ENCODE measurements at regions not wholly inside any gene's neighbourhood (a gene's known extent, or its start where the extent isn't known, plus 50 kb on each side); places are given as distances from the start of the nearest gene placed in this dataset.

DNA sequence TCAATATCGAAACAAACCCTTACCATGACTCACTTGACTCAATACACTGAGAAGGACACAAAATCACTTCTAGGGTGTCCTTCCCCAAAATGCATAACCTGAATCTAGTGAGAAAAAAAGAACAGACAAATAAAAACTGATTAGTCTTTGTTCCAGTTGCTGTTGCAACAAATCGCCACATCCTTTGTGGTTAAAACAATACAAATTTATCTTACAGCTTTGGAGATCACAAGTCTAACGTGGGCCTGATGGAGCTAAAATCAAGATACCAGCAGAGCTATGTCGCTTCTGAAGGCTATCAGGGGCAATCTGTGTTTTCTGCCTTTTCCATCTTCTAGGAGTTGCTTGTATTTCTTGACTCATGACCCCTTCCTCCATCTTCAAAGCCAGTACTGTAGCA lies 541.7 kb downstream of the KCNJ3 start:
- Histone ChIP-seq H3K4me3 (no peak overlapping the region), H3K36me3 (ENCODE audit: low read depth, missing control alignments) (no peaks in the 10 kb centered on the region), H3K27me3 (no peaks in the 10 kb centered on the region), H3K4me1 (no peaks in the 10 kb centered on the region), H3K27ac (no peak overlapping the region), H3K9me3 (no peaks in the 10 kb centered on the region)
- no peak for DNase-seq
- TF ChIP-seq, protein P1, sequence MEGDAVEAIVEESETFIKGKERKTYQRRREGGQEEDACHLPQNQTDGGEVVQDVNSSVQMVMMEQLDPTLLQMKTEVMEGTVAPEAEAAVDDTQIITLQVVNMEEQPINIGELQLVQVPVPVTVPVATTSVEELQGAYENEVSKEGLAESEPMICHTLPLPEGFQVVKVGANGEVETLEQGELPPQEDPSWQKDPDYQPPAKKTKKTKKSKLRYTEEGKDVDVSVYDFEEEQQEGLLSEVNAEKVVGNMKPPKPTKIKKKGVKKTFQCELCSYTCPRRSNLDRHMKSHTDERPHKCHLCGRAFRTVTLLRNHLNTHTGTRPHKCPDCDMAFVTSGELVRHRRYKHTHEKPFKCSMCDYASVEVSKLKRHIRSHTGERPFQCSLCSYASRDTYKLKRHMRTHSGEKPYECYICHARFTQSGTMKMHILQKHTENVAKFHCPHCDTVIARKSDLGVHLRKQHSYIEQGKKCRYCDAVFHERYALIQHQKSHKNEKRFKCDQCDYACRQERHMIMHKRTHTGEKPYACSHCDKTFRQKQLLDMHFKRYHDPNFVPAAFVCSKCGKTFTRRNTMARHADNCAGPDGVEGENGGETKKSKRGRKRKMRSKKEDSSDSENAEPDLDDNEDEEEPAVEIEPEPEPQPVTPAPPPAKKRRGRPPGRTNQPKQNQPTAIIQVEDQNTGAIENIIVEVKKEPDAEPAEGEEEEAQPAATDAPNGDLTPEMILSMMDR (IDR thresholded peaks at IDR 0.05): no peak
- no peak for TF ChIP-seq POLR2A (IDR thresholded peaks at IDR 0.05)
- WGBS, 2 donors: 69 to 70% methylated on average over 4 of the region's 4 CpGs
- intact Hi-C loops (cut with DNase I; ENCODE audit: low total_unique reads): no loop called here

DNA sequence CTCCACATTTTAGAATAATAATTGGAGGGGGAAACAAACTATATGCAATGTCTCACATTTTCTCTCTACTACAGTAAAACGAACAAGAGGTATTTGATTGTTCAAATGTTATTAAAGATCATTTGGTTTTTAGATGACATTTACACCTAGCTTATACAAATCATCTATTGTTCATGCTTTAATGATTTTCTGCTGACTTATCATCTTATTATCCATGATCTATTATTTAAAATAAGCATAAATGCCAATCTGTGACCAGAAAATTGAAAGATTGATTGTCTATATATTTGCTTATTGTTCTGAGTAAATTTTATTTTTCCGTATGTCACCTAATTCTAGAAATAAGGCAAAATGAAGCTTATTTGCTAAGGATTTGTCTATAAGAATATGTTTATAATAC lies 537.2 kb downstream of the KCNJ3 start:
- WGBS, 2 donors: 91 to 92% methylated on average over 2 of the region's 2 CpGs
- Histone ChIP-seq H3K9me3 (no peaks in the 10 kb centered on the region), H3K27ac (no peak overlapping the region), H3K4me1 (no peaks in the 10 kb centered on the region), H3K27me3 (no peaks in the 10 kb centered on the region), H3K36me3 (ENCODE audit: low read depth, missing control alignments) (no peaks in the 10 kb centered on the region), H3K4me3 (no peak overlapping the region)
- intact Hi-C loops (cut with DNase I; ENCODE audit: low total_unique reads): no loop called here
- no peak for DNase-seq
- no peak for TF ChIP-seq POLR2A (IDR thresholded peaks at IDR 0.05)
- TF ChIP-seq, protein P1 (IDR thresholded peaks at IDR 0.05): no peak

DNA sequence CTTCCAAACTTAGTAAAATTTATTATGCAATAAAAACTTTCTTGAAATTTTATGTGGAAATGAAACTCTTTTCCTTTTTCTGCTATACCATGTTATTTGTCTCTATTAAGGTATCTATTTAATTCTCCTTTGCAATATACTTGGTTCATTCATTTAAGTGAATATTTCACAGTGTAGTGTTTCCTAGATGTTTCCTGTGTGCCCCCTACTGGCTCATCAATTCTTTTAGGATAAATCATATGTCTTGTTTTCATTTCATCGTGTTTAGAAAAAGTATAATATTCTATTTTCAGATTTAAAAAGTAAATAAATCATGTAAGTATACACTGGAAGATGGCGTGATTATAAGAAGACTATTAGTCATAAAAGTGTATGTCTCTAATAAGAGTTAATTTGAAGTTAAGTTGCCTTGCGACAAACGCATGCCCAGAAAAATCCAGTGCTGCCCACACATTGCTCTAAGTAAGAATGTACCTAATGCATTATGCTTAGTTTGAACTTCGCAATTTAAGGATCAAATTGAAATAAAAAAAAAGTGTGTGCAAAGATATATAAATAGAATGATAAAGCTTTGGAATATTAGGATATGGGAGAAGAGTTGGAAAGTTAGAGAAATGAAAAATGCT lies 525.4 kb downstream of the KCNJ3 start:
- H3K36me3 ChIP-seq (ENCODE audit: low read depth, missing control alignments): no peaks in the 10 kb centered on the region
- DNase-seq: peak; percentile 21
- intact Hi-C loops (cut with DNase I; ENCODE audit: low total_unique reads): no loop called here
- WGBS, 2 donors: 42 to 43% methylated on average over 5 of the region's 5 CpGs
- H3K27me3 ChIP-seq: no peaks in the 10 kb centered on the region
- TF ChIP-seq POLR2A (IDR thresholded peaks at IDR 0.05): no peak
- TF ChIP-seq, protein P1 (IDR thresholded peaks at IDR 0.05): peak in 2 of 3 experiments; percentile 22 to 53
- no peaks in the 10 kb centered on the region for H3K4me1 ChIP-seq
- H3K9me3 ChIP-seq: no peaks in the 10 kb centered on the region
- no peak overlapping the region for H3K4me3 ChIP-seq
- H3K27ac ChIP-seq: no peak overlapping the region

DNA sequence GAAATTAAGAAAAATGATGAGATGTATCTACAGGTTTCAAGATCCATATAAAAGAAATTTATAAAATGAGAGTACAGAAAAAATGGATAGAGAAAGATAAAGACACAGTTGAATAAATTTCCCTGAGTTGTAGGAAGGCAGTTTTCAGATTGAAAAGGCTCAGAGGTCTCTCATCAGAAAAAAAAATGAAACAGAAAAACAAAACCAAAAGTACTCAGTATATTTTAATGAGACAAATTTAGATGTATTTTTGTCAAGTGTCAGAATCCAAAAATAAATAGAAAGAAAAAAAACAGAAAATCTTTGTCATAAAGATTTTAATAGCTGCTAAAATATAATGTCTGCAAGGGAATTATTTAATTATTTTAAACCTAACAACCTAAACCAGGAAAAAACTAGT lies 520.5 kb downstream of the KCNJ3 start:
- no peak for DNase-seq
- no peak for TF ChIP-seq POLR2A (IDR thresholded peaks at IDR 0.05)
- TF ChIP-seq, protein P1 (IDR thresholded peaks at IDR 0.05): no peak
- intact Hi-C loops (cut with DNase I; ENCODE audit: low total_unique reads): no loop called here
- H3K4me1 ChIP-seq: no peaks in the 10 kb centered on the region
- H3K36me3 ChIP-seq (ENCODE audit: low read depth, missing control alignments): no peaks in the 10 kb centered on the region
- H3K27ac ChIP-seq: no peak overlapping the region
- no peaks in the 10 kb centered on the region for H3K27me3 ChIP-seq
- no peak overlapping the region for H3K4me3 ChIP-seq
- no peaks in the 10 kb centered on the region for H3K9me3 ChIP-seq

DNA sequence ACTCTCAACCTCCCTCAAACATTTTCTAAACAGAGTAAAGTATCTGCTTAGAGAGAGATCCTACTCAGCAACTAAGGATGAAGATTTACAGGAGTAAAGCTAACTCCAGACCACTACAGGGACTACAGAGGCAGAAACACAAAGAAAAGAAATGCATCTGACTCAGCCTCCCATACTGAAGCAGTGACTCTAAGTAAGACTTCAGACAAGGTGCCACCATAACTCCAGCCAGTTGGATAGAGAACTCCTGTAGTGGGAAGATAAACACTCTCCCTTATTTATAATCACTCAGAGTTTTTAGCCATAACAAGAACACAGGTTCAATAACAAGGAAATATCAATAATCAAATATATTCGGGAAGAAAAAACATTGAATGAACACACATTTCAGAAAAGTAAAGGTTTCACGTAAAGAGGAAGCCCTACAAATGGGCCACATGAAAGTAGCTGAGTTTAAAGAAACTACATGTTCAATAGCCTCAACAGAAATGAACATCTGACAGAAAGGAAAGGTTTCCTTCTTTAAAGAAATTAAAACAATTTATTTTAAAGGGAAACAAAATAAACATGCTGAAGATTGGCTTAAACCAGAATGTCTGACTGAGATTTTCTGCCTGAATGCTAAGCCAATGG lies 519.9 kb downstream of the KCNJ3 start:
- no peak overlapping the region for H3K27ac ChIP-seq
- no peak for TF ChIP-seq POLR2A (IDR thresholded peaks at IDR 0.05)
- TF ChIP-seq, protein P1 (IDR thresholded peaks at IDR 0.05): no peak
- DNase-seq: no peak
- no peak overlapping the region for H3K4me3 ChIP-seq
- H3K4me1 ChIP-seq: no peaks in the 10 kb centered on the region
- H3K9me3 ChIP-seq: no peaks in the 10 kb centered on the region
- no peaks in the 10 kb centered on the region for H3K27me3 ChIP-seq
- H3K36me3 ChIP-seq (ENCODE audit: low read depth, missing control alignments): no peaks in the 10 kb centered on the region
- 91 to 93% methylated on average over 2 of the region's 2 CpGs for WGBS, 2 donors
- intact Hi-C loops (cut with DNase I; ENCODE audit: low total_unique reads): no loop called here

Measured in testis (tissue), 2 donors.